HepG2 (cell line): ENCODE measurements at regions not wholly inside any gene's neighbourhood (a gene's known extent, or its start where the extent isn't known, plus 50 kb on each side); places are given as distances from the start of the nearest gene placed in this dataset.

ENCODE experiments used
- ATAC-seq: fragments of 200-7000 bp; cut with Tn5 transposase; 3 replicates; pipeline ENCODE4 v1.9.1; 2020; ENCODE audit warnings: mild to moderate bottlenecking, moderate library complexity
- BruUV-seq: library from RNA; stranded (reverse); fragments of 400-500 nt; replicated peaks from 2 replicates; lab custom pipeline; 2021; lab: Mats Ljungman, UMichigan
- CTCF ChIA-PET: fragments of 300-600 bp; formaldehyde crosslinking; extraction: SDS; loops from one replicate; lab custom pipeline; 2021; ENCODE audit warnings: low total read pairs, inconsistent platforms, low intra/inter-chr PET ratio; lab: Yijun Ruan, JAX
- POLR2A ChIA-PET: fragments of 350-600 bp; sonication (Branson Sonifier 250); formaldehyde crosslinking; loops from one replicate; lab custom pipeline; 2020; ENCODE audit warnings: antibody characterized with exemption, inconsistent platforms; lab: Yijun Ruan, JAX
- DNase-seq: peaks from one replicate; pipeline ENCODE4 v3.0.0-alpha.2; 2015; ENCODE audit warnings: low spot score
- FAIRE-seq: peaks from 3 replicates; lab custom pipeline; 2011; peaks lifted over from hg19 to GRCh38; lab: Jason Lieb, UNC
- H2AFZ ChIP-seq: one replicate; pipeline ENCODE4 v1.6.1; 2011; ENCODE audit warnings: low read length, inconsistent platforms
- H3K27ac ChIP-seq: fragments of 300-600 bp; 3 replicates; pipeline ENCODE4 v1.8.0; 2011; ENCODE audit warnings: mixed run types, mild to moderate bottlenecking, mixed read lengths, low read length, inconsistent platforms; ENCODE audit not compliant: insufficient read depth; ENCODE audit errors: extremely low read length
- H3K27me3 ChIP-seq, 2 experiments: fragments of 200-600 bp in 1 of 2; 2 replicates in 1 of 2; 3 replicates in 1 of 2; pipeline versions ENCODE4 v1.6.0 to v1.8.0; 2011; ENCODE audit warnings: low read length in 2 of 2, mild to moderate bottlenecking in 2 of 2, moderate library complexity in 2 of 2, inconsistent platforms in 1 of 2; ENCODE audit not compliant: insufficient read depth in 2 of 2, control insufficient read depth in 1 of 2
- H3K36me3 ChIP-seq, 2 experiments: fragments of 200-600 bp in 1 of 2; replicated peaks in 1 of 2; 2 replicates in 1 of 2; 3 replicates in 1 of 2; pipeline versions ENCODE4 v1.5.1 to v1.8.0; 2011; ENCODE audit warnings: low read length in 2 of 2, inconsistent platforms in 1 of 2; ENCODE audit not compliant: insufficient read depth in 2 of 2, control insufficient read depth in 1 of 2
- H3K4me1 ChIP-seq: 2 replicates; pipeline ENCODE4 v1.5.1; 2012; ENCODE audit warnings: low read length, inconsistent platforms; ENCODE audit not compliant: insufficient read depth
- H3K4me2 ChIP-seq: 2 replicates; pipeline ENCODE4 v1.6.0; 2011; ENCODE audit warnings: low read depth, low read length, inconsistent platforms
- H3K4me3 ChIP-seq, 3 experiments: fragments of 200-600 bp in 1 of 3; sonication (generic), shearing (Covaris generic) in 1 of 3; replicated peaks in 1 of 3; 2 replicates each; pipeline ENCODE4 v1.5.1; 2011 to 2016; ENCODE audit warnings: low read length in 3 of 3, inconsistent platforms in 2 of 3, low read depth in 2 of 3, mild to moderate bottlenecking in 2 of 3, control low read depth in 1 of 3, mixed read lengths in 1 of 3; ENCODE audit not compliant: insufficient read depth in 1 of 3
- H3K79me2 ChIP-seq: one replicate; pipeline ENCODE4 v1.6.1; 2011; ENCODE audit warnings: low read length, inconsistent platforms; ENCODE audit not compliant: insufficient read depth
- H3K9ac ChIP-seq: 2 replicates; pipeline ENCODE4 v1.6.0; 2011; ENCODE audit warnings: mild to moderate bottlenecking, low read depth, low read length, inconsistent platforms; ENCODE audit not compliant: insufficient read depth
- H3K9me3 ChIP-seq: 2 replicates; pipeline ENCODE4 v1.5.1; 2012; ENCODE audit warnings: mild to moderate bottlenecking, low read length
- H4K20me1 ChIP-seq: 2 replicates; pipeline ENCODE4 v1.6.0; 2011; ENCODE audit warnings: inconsistent platforms, mild to moderate bottlenecking, low read length, moderate library complexity; ENCODE audit not compliant: insufficient read depth
- ELF3 ChIP-seq: IDR thresholded peaks from 2 replicates; pipeline ENCODE4 v1.6.1; 2016; ENCODE audit warnings: missing genetic modification reagents, missing compliant biosample characterization
- ERF ChIP-seq: IDR thresholded peaks from 2 replicates; pipeline ENCODE4 v1.6.1; 2018; ENCODE audit warnings: missing biosample characterization, missing genetic modification reagents
- HIC2 ChIP-seq: sonication (generic); formaldehyde crosslinking; IDR thresholded peaks from 2 replicates; pipeline ENCODE4 v1.9.0; 2022; ENCODE audit warnings: low read depth, missing genetic modification reagents
- SKI ChIP-seq: fragments of 450-650 bp; IDR thresholded peaks from one replicate; pipeline ENCODE4 v1.6.1; 2018; ENCODE audit warnings: mild to moderate bottlenecking; ENCODE audit not compliant: partially characterized antibody
- ZNF12 ChIP-seq: sonication (generic); formaldehyde crosslinking; IDR thresholded peaks from 2 replicates; pipeline ENCODE4 v1.5.0; 2020; ENCODE audit warnings: missing genetic modification reagents
- ZNF253 ChIP-seq: sonication (generic); formaldehyde crosslinking; IDR thresholded peaks from 2 replicates; pipeline ENCODE4 v1.8.0; 2022; ENCODE audit warnings: mild to moderate bottlenecking, missing genetic modification reagents, borderline replicate concordance
- ZNF280B ChIP-seq: sonication (generic); formaldehyde crosslinking; IDR thresholded peaks from 2 replicates; pipeline ENCODE4 v1.5.0; 2020; ENCODE audit warnings: missing genetic modification reagents, mild to moderate bottlenecking, borderline replicate concordance
- ZNF362 ChIP-seq: sonication (generic); formaldehyde crosslinking; IDR thresholded peaks from 2 replicates; pipeline ENCODE4 v1.4.0; 2020; ENCODE audit warnings: missing genetic modification reagents, mild to moderate bottlenecking, borderline replicate concordance
- ZNF816 ChIP-seq: sonication (generic); formaldehyde crosslinking; IDR thresholded peaks from 2 replicates; pipeline ENCODE4 v1.8.0; 2022; ENCODE audit warnings: missing genetic modification reagents, mild to moderate bottlenecking, borderline replicate concordance
- WGBS: methylation state at CpG from one replicate; pipeline ENCODE4 v1.1.6; 2017; ENCODE audit warnings: low lambda C conversion rate; 5-methylcytosine and 5-hydroxymethylcytosine counted together
- in situ Hi-C: cut with HindIII; loops from 2 replicates; pipeline ENCODE4 v1.10.0; 2017; ENCODE audit warnings: low pct_unique_long_range_greater_than_20kb; ENCODE audit not compliant: extremely low pct_ligation_motif_present
- intact Hi-C: fragments of 100-400 bp; cut with micrococcal nuclease; formaldehyde crosslinking; loops from one replicate; pipeline ENCODE4 v1.10.0; 2022; ENCODE audit not compliant: unreplicated experiment

GRCh38 chr4:123748806-123749205 is 352.2 kb downstream of the SPRY1 start:
- Histone ChIP-seq H3K27me3 (no peaks in the 10 kb centered on the region), H3K4me1 (peaks cover 23% of the 10 kb centered on the region), H4K20me1 (no peaks in the 10 kb centered on the region), H3K79me2 (no peaks in the 10 kb centered on the region), H2AFZ (no peak overlapping the region), H3K9ac (no peak overlapping the region), H3K27ac (no peak overlapping the region), H3K9me3 (no peaks in the 10 kb centered on the region), H3K36me3 (no peaks in the 10 kb centered on the region), H3K4me2 (no peak overlapping the region), H3K4me3 (no peak overlapping the region)
- intact Hi-C loops, result no loop called here
- DNase-seq (no peak), FAIRE-seq (no peak), ATAC-seq (no peak)
- no peak for TF ChIP-seq ZNF280B (CRISPR knock-in tag)
- no peak for TF ChIP-seq SKI
- TF ChIP-seq HIC2 (CRISPR knock-in tag), result no peak
- TF ChIP-seq ZNF816 (CRISPR knock-in tag), result no peak
- TF ChIP-seq ZNF362 (CRISPR knock-in tag), result no peak
- TF ChIP-seq ELF3 (CRISPR knock-in tag), result no peak
- no peak for TF ChIP-seq ZNF253 (CRISPR knock-in tag)
- peak; percentile 68; the same call in 1 of the 2 replicates for TF ChIP-seq ZNF12 (CRISPR knock-in tag)
- TF ChIP-seq ERF (CRISPR knock-in tag), result no peak
- no TSS peak for BruUV-seq
- ChIA-PET CTCF (no interaction called here), POLR2A (no interaction called here)
- in situ Hi-C loops, result no loop called here
- 93% methylated on average over 3 of the region's 3 CpGs for WGBS
